MM.1S (cell line): ENCODE measurements at regions not wholly inside any gene's neighbourhood (a gene's known extent, or its start where the extent isn't known, plus 50 kb on each side); places are given as distances from the start of the nearest gene placed in this dataset.

Experiments
- EZH2 ChIP-seq: fragments of 300-600 bp; sonication (generic); optimal IDR thresholded peaks from 2 replicates; pipeline ENCODE3; 2017; ENCODE audit warnings: low read depth, mild to moderate bottlenecking, antibody characterized with exemption, low read length, mixed read lengths
- EZH2phosphoT487 ChIP-seq: fragments of 300-600 bp; sonication (generic); IDR thresholded peaks from 2 replicates; pipeline ENCODE4 v1.6.1; 2018; ENCODE audit warnings: antibody characterized with exemption, low read length
- TF ChIP-seq, protein P1 (sequence below): fragments of 300-600 bp; sonication (generic); IDR thresholded peaks from 2 replicates; pipeline ENCODE4 v1.5.1; 2016; ENCODE audit warnings: antibody characterized with exemption, low read length, mixed read lengths

DNA sequence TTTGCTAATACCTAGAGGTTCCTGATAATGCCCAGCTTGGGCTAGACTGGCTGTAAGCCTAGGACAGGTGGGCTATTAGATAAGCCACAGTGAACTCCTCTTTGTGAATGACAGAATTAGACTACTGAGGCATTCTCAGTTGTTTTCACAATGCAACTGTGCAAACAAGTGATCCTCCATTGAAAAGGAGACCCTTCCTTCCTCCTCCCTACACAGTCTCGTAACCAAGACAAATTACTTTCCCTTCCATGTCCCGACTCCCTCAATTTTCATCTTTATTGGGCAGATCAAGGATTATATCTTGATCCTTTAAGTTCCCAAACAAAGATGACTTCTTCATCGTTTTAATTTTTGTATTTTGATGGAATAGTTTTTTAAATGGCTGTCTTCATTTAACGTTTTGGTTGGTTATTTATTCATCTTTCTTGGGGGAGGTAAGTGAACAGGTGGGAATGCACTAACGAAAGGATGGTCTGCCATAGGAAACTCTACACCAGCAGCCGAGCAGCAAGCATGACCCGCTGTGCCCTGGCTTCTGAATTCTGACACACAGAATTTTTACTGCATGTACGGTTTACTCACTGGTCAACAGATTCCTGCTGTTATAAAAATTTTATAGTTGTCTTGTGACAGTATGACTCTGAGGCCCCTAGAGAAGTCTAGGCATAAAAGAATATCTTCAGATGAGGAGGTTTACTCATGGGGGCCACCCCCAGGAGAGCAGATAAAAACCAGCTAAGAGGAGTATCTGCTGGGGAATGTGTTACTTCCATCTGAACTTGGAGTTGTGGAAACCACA is 137.5 kb upstream of the TUT7 start:
- TF ChIP-seq, protein P1, sequence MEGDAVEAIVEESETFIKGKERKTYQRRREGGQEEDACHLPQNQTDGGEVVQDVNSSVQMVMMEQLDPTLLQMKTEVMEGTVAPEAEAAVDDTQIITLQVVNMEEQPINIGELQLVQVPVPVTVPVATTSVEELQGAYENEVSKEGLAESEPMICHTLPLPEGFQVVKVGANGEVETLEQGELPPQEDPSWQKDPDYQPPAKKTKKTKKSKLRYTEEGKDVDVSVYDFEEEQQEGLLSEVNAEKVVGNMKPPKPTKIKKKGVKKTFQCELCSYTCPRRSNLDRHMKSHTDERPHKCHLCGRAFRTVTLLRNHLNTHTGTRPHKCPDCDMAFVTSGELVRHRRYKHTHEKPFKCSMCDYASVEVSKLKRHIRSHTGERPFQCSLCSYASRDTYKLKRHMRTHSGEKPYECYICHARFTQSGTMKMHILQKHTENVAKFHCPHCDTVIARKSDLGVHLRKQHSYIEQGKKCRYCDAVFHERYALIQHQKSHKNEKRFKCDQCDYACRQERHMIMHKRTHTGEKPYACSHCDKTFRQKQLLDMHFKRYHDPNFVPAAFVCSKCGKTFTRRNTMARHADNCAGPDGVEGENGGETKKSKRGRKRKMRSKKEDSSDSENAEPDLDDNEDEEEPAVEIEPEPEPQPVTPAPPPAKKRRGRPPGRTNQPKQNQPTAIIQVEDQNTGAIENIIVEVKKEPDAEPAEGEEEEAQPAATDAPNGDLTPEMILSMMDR: no peak
- no peak for TF ChIP-seq EZH2
- no peak for TF ChIP-seq EZH2phosphoT487
